Mesothelial cell of epicardium (in vitro differentiated cells): ENCODE measurements at regions not wholly inside any gene's neighbourhood (a gene's known extent, or its start where the extent isn't known, plus 50 kb on each side); places are given as distances from the start of the nearest gene placed in this dataset.

Experiments
- DNase-seq, 2 experiments: peaks; one replicate each; pipeline ENCODE4 v3.0.0; 2021; ENCODE audit warnings: low spot score in 2 of 2; ENCODE audit not compliant: unreplicated experiment in 2 of 2
- H3K27ac Mint-ChIP-seq: 2 replicates; pipeline ENCODE4 v1.8.0; 2021; ENCODE audit warnings: mixed read lengths
- H3K27me3 Mint-ChIP-seq: 2 replicates; pipeline ENCODE4 v1.8.0; 2021; ENCODE audit warnings: low read depth, mixed read lengths
- H3K36me3 Mint-ChIP-seq: 2 replicates; pipeline ENCODE4 v1.8.0; 2021; ENCODE audit warnings: mixed read lengths
- H3K4me1 Mint-ChIP-seq: 2 replicates; pipeline ENCODE4 v1.8.0; 2021; ENCODE audit warnings: mixed read lengths
- H3K4me3 Mint-ChIP-seq: 2 replicates; pipeline ENCODE4 v1.8.0; 2021; ENCODE audit warnings: mild to moderate bottlenecking, moderate library complexity, mixed read lengths
- H3K9me3 Mint-ChIP-seq: 2 replicates; pipeline ENCODE4 v1.8.0; 2021; ENCODE audit warnings: mixed read lengths
- TF ChIP-seq, protein P1 (sequence below): fragments of 200-600 bp; sonication (generic); IDR thresholded peaks from one replicate; pipeline ENCODE4 v1.5.0; 2021; ENCODE audit warnings: antibody characterized with exemption; ENCODE audit not compliant: unreplicated experiment

DNA sequence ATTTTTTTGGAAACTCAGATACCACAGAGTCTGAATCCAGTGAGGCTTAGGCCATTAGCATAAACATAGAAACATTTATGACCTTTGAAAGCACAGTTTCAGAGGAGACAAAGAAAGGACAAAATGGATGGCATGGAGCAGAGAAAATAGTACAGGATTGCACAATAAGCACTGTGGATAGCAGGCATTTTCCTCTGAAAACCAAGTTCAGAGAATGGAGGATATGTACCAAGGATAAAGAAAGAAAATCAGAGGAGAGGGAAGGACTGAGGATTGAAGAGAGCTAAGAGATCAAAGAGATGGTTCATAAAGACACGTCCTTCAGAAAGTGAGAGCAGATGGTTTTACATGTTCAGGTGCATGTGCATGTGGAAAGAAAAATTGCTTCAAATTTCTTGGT lies 707.2 kb upstream of the CELF2 start:
- TF ChIP-seq, protein P1, sequence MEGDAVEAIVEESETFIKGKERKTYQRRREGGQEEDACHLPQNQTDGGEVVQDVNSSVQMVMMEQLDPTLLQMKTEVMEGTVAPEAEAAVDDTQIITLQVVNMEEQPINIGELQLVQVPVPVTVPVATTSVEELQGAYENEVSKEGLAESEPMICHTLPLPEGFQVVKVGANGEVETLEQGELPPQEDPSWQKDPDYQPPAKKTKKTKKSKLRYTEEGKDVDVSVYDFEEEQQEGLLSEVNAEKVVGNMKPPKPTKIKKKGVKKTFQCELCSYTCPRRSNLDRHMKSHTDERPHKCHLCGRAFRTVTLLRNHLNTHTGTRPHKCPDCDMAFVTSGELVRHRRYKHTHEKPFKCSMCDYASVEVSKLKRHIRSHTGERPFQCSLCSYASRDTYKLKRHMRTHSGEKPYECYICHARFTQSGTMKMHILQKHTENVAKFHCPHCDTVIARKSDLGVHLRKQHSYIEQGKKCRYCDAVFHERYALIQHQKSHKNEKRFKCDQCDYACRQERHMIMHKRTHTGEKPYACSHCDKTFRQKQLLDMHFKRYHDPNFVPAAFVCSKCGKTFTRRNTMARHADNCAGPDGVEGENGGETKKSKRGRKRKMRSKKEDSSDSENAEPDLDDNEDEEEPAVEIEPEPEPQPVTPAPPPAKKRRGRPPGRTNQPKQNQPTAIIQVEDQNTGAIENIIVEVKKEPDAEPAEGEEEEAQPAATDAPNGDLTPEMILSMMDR = no peak
- H3K36me3 Mint-ChIP-seq = no peaks in the 10 kb centered on the region
- H3K27me3 Mint-ChIP-seq = no peaks in the 10 kb centered on the region
- no peak overlapping the region for H3K27ac Mint-ChIP-seq
- H3K4me3 Mint-ChIP-seq = no peak overlapping the region
- no peak for DNase-seq
- H3K4me1 Mint-ChIP-seq = peaks cover 37% of the 10 kb centered on the region
- no peaks in the 10 kb centered on the region for H3K9me3 Mint-ChIP-seq

DNA sequence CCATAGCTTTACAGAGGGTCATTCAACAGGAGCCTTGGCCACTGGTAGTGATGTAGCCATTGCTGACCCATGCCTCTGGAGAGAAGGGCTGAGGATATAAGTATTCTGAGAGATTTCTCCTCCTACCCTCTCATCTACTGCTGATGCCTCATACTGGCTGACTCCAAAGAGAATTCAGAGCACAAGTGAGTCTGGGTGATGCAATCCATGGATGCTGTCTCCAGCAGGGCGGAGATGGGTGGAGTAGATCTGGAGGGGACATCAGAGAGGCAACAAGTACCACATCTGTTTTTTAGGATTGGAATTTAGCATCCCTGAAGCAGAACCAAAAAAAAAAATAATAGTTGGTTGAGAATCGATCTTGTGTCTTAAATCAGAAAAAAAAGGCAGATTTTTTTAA lies 705.7 kb upstream of the CELF2 start:
- Mint-ChIP-seq H3K9me3 (no peaks in the 10 kb centered on the region), H3K4me3 (no peak overlapping the region), H3K36me3 (no peaks in the 10 kb centered on the region), H3K4me1 (peaks cover 37% of the 10 kb centered on the region), H3K27me3 (no peaks in the 10 kb centered on the region), H3K27ac (peak overlapping the region; percentile 56)
- DNase-seq = no peak
- TF ChIP-seq, protein P1 = no peak

DNA sequence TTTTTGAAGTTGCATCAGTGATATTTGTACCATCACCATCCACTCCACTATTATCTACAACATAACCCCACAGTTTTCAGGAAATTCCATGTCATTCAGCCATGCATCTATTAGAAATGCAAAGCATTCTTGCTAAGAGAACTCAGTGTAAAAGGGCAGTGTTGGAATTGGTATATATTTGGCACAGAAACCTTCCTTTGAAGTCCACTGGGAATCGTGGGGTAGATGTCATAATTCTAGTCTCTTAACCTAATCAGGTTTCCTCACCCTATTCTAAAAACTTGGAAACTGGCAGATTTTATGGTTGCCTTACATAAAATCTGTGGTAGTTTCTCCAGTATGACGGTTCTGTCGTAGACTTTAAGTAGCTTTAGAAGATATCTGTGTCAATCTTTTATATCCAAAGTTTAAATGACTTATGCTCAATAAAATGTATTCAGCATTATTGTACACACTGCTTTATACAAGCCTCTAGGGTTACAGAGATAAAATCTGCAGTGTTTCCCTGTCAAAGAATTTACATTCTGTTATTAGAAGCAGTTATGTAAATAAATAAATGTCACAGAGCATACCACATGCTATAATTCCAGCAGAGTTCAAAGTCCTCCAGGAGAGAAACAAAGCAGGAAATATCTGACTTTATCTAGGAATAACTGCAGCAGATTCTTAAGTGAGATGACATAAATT lies 704.4 kb upstream of the CELF2 start:
- Mint-ChIP-seq H3K27me3 (no peaks in the 10 kb centered on the region), H3K36me3 (no peaks in the 10 kb centered on the region), H3K4me3 (no peak overlapping the region), H3K4me1 (peaks cover 37% of the 10 kb centered on the region), H3K9me3 (no peaks in the 10 kb centered on the region), H3K27ac (peak overlapping the region; percentile 84)
- TF ChIP-seq, protein P1 = no peak
- DNase-seq = no peak

DNA sequence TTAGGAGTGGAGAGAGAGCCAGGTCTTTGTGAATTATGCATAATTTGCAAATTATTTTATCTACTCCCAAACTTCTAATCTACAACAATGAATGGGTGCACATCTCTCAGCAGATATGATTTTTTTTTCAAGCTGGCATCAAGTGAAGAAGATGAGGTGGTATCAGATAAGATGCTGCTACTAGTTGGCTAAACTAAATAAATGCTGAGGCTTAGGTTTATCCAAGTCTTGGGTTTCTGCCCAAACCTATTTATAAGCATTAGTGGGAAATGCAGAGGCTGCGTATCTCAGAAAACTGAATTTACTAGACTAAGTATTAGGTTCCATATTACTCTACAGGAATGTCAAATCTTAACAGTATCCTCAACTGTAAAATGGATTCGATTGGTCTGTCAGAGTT lies 703.0 kb upstream of the CELF2 start:
- TF ChIP-seq, protein P1 = no peak
- peak overlapping the region; percentile 52 for H3K27ac Mint-ChIP-seq
- no peaks in the 10 kb centered on the region for H3K36me3 Mint-ChIP-seq
- H3K4me1 Mint-ChIP-seq = peaks cover 37% of the 10 kb centered on the region
- peaks cover 4% of the 10 kb centered on the region for H3K9me3 Mint-ChIP-seq
- H3K4me3 Mint-ChIP-seq = no peak overlapping the region
- DNase-seq = no peak
- H3K27me3 Mint-ChIP-seq = no peaks in the 10 kb centered on the region

DNA sequence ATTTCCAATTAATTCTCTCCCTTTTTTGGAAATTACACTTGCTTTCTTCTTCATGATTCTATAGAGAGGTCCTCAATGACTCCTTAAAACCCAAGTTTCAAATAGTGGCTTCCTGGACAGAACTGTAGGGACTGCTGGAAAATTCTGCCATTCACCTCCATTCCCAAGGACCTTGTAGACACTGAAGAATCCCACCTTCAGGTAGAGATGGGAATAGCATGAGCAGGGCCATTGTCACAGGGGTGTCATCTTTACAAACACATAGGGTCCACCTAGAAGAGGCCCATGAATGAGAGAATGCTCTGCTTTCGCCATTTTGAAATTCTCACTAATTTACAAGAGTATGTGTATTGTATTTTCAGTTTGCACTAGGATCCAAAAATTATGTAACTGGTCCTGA lies 701.7 kb upstream of the CELF2 start:
- H3K4me1 Mint-ChIP-seq = peaks cover 32% of the 10 kb centered on the region
- no peak overlapping the region for H3K27ac Mint-ChIP-seq
- no peak for DNase-seq
- H3K9me3 Mint-ChIP-seq = peaks cover 9% of the 10 kb centered on the region
- TF ChIP-seq, protein P1 = no peak
- H3K27me3 Mint-ChIP-seq = no peaks in the 10 kb centered on the region
- no peak overlapping the region for H3K4me3 Mint-ChIP-seq
- peaks cover 2% of the 10 kb centered on the region for H3K36me3 Mint-ChIP-seq
